ENCODE measurements at regions not wholly inside any gene's neighbourhood (a gene's known extent, or its start where the extent isn't known, plus 50 kb on each side); places are given as distances from the start of the nearest gene placed in this dataset.

- Histone ChIP-seq H3K9me2 (ENCODE audit: insufficient read depth, low read length) (no peaks in the 10 kb centered on the region), H3K9me3 (ENCODE audit: low read length) (no peaks in the 10 kb centered on the region), H4K20me1 (ENCODE audit: insufficient read depth, low read length) (no peaks in the 10 kb centered on the region), H3K4me3 (ENCODE audit: low read depth, low read length, poor library complexity, severe bottlenecking) (no peak overlapping the region), H3K36me3 (ENCODE audit: insufficient read depth, low read length) (no peaks in the 10 kb centered on the region), H3K79me2 (ENCODE audit: insufficient read depth, low read depth, low read length) (no peaks in the 10 kb centered on the region), H3K4me1 (ENCODE audit: insufficient read depth, low read length, poor library complexity, severe bottlenecking) (no peaks in the 10 kb centered on the region), H2AFZ (ENCODE audit: low read length) (no peak overlapping the region), H3K4me2 (ENCODE audit: low read length) (no peak overlapping the region), H3K27ac (ENCODE audit: low read depth, low read length, poor library complexity, severe bottlenecking) (no peak overlapping the region)
- DNase-seq (ENCODE audit: low spot score) = no peak
- BruUV-seq (replicated peaks) = no TSS peak
- POLR2A ChIA-PET = interaction anchor here (0.6 to 1.3 kb wide), 2 partner anchors 12 to 588 kb away, joined by 3 read pairs; no protein-coding TSS in a partner anchor
- TF ChIP-seq EZH2phosphoT487 (IDR thresholded peaks at IDR 0.05; ENCODE audit: borderline replicate concordance, low read depth, low read length) (no peak), CTCF (conservative IDR thresholded peaks at IDR 0.05; ENCODE audit: low read length) (no peak)
- intact Hi-C loops (cut with micrococcal nuclease; ENCODE audit: unreplicated experiment) = no loop called here
- CTCF ChIA-PET (ENCODE audit: unreplicated experiment) = no interaction called here
Measured at GRCh38 chr4:41373221-41373620, 116.5 kb downstream of the UCHL1 start.

GRCh38 chr4:41374490-41374889 lies 117.8 kb downstream of the UCHL1 start:
- DNase-seq (ENCODE audit: low spot score) = no peak
- Histone ChIP-seq H4K20me1 (ENCODE audit: insufficient read depth, low read length) (no peaks in the 10 kb centered on the region), H3K9me3 (ENCODE audit: low read length) (no peaks in the 10 kb centered on the region), H3K9me2 (ENCODE audit: insufficient read depth, low read length) (no peaks in the 10 kb centered on the region), H3K27ac (ENCODE audit: low read depth, low read length, poor library complexity, severe bottlenecking) (no peak overlapping the region), H3K79me2 (ENCODE audit: insufficient read depth, low read depth, low read length) (no peaks in the 10 kb centered on the region), H3K36me3 (ENCODE audit: insufficient read depth, low read length) (no peaks in the 10 kb centered on the region), H3K4me1 (ENCODE audit: insufficient read depth, low read length, poor library complexity, severe bottlenecking) (no peaks in the 10 kb centered on the region), H3K4me3 (ENCODE audit: low read depth, low read length, poor library complexity, severe bottlenecking) (no peak overlapping the region), H3K4me2 (ENCODE audit: low read length) (no peak overlapping the region), H2AFZ (ENCODE audit: low read length) (no peak overlapping the region)
- POLR2A ChIA-PET = no interaction called here
- BruUV-seq (replicated peaks) = no TSS peak
- TF ChIP-seq EZH2phosphoT487 (IDR thresholded peaks at IDR 0.05; ENCODE audit: borderline replicate concordance, low read depth, low read length) (no peak), CTCF (conservative IDR thresholded peaks at IDR 0.05; ENCODE audit: low read length) (no peak)
- CTCF ChIA-PET (ENCODE audit: unreplicated experiment) = no interaction called here
- intact Hi-C loops (cut with micrococcal nuclease; ENCODE audit: unreplicated experiment) = no loop called here

GRCh38 chr4:41375561-41375960 lies 118.8 kb downstream of the UCHL1 start:
- DNase-seq (ENCODE audit: low spot score) = no peak
- intact Hi-C loops (cut with micrococcal nuclease; ENCODE audit: unreplicated experiment) = no loop called here
- Histone ChIP-seq H3K36me3 (ENCODE audit: insufficient read depth, low read length) (no peaks in the 10 kb centered on the region), H3K4me3 (ENCODE audit: low read depth, low read length, poor library complexity, severe bottlenecking) (no peak overlapping the region), H3K9me3 (ENCODE audit: low read length) (no peaks in the 10 kb centered on the region), H4K20me1 (ENCODE audit: insufficient read depth, low read length) (no peaks in the 10 kb centered on the region), H3K79me2 (ENCODE audit: insufficient read depth, low read depth, low read length) (no peaks in the 10 kb centered on the region), H3K9me2 (ENCODE audit: insufficient read depth, low read length) (no peaks in the 10 kb centered on the region; the same call in 1 of the 2 replicates), H2AFZ (ENCODE audit: low read length) (no peak overlapping the region), H3K27ac (ENCODE audit: low read depth, low read length, poor library complexity, severe bottlenecking) (no peak overlapping the region), H3K4me1 (ENCODE audit: insufficient read depth, low read length, poor library complexity, severe bottlenecking) (no peaks in the 10 kb centered on the region), H3K4me2 (ENCODE audit: low read length) (no peak overlapping the region)
- CTCF ChIA-PET (ENCODE audit: unreplicated experiment) = no interaction called here
- POLR2A ChIA-PET = no interaction called here
- no TSS peak for BruUV-seq (replicated peaks)
- TF ChIP-seq CTCF (conservative IDR thresholded peaks at IDR 0.05; ENCODE audit: low read length) (no peak), EZH2phosphoT487 (IDR thresholded peaks at IDR 0.05; ENCODE audit: borderline replicate concordance, low read depth, low read length) (no peak)

Data from OCI-LY7 (cell line).